Fibroblast of peridontal ligament (primary cell): ENCODE measurements at regions not wholly inside any gene's neighbourhood (a gene's known extent, or its start where the extent isn't known, plus 50 kb on each side); places are given as distances from the start of the nearest gene placed in this dataset.
A peak's percentile ranks its signal among the peaks of the same experiment; 100 is the strongest.
"Not testable (repeated sequence)": the region's sequence is repeated elsewhere in the genome, so short reads cannot be mapped to it uniquely, and the experiment has no call there.

ENCODE experiments used
- DNase-seq: peaks from one replicate; pipeline ENCODE4 v3.0.0-alpha.2; 2010; ENCODE audit errors: extremely low read depth

DNA sequence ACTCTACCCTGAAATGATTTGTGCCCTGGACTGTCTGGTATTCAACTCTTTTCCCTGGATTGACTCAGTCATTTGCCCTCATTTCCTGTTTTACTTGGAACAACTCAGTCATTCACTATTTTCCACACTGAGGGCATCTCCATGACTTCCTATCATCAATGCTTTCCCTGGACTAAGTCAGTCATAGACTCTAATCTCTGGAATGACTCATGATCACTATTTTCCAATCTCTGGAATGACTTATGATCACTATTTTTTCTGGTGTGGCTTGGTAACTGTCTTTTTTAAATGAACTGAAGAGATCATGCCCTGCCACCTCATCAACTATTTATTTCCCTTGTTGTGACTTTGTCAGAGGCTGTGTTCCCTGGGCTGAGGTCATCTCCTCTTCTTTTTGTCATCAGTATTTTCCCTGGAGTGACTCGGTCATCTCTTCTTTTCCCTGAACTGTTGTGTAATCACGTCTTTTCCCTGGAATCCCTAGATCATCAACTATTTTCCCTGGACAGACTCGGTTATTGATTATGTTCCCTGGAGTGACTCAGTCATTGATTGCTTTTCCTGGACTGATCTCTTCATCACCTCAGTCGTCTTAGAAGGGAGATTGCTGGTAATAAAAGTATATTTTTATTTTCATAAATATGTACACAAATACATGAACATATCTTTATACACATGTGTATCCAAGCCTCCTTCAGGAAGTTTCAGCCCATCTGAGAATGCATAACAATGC is 327.1 kb upstream of the VCX start:
- DNase-seq: no peak

DNA sequence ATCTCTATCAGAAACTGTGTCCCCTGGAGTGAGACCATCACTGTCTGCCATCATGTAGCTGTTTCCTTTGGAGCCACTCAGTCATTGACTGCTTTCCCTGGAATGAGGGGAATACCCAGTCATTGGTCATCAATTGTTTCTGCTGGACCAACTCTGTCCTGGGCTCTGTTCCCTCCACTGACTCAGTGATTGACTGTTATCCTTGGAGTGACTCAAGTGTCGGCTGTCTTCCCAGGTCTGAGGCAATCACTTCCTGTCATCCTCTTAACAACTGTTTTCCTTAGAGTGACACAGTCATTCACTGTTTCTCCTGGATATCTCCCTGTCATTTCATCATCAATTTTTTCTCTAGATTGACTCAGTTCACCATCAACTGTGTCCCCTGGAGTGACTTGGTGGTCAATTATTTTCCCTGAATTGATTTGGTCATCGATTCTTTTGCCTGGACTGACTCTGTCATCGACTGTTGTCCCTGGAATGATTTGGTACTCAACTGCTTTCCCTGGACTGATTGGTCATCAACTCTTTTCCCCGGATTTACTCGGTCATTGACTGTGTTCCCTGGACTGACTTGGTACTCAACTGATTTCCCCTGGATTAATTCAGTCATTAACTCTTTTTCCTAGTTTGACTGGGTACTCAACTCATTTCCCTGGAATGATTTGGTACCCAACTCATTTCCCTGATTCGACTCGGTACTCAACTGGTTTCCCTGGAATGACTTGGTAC is 327.9 kb upstream of the VCX start:
- no peak for DNase-seq

DNA sequence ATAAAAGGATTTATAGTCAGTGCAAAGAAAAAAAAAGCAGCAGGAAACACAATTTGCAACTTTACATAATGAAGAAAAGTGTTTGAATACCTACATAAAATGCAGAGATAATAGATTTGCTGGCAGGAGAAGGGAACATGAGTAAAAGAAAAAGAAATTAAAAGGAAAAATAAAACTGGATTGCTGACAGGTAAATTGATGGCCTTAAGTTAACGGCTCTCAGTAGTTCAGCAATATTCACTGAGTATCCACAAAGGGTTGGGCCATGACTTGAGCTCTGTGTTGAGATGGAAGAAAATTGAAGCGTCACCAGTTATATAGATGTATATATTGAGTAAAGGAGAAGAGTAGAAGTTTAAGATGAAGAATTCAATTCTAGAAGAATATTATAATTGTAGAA is 330.1 kb upstream of the VCX start:
- no peak for DNase-seq

DNA sequence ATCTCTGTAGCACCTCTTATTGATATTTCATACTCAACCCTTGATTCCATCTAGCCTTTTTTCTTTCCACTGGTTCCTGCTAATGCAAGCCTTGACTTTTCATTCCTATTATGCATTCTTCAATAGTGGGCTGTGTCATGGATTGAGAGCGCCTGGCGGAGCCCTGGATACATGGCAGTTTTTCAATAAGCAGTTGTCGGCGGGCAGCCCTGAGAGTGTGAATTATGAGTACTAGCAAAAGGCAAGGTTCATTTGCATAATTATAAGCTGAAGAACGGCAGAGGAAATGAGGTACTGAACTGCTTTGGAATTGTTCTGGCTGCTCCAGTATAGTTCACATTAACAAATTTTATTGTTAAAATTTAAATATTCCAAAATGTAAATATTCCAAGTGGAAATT is 339.7 kb upstream of the VCX start:
- DNase-seq: no peak

DNA sequence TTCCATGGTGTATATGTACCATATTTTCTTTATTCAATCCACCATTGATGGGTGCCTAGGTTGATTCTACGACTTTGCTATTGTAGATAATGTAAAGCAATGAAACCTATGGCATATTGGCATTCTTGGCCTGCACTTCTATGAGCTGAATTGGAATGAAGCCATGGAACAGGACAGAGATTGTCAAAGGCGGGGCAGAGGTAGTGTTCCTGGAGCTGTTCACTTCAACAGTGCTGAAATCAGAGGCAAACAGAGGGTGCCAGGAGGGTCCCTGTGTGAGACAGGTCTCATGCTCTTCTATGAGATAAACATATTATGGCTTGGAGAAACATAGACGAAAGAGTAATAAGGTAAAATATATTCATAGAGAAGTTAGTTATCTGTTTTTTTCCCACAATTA is 342.6 kb upstream of the VCX start:
- no peak for DNase-seq

GRCh38 chrX:7486505-7486904 is 338.6 kb upstream of the PUDP start:
- no peak for DNase-seq

DNA sequence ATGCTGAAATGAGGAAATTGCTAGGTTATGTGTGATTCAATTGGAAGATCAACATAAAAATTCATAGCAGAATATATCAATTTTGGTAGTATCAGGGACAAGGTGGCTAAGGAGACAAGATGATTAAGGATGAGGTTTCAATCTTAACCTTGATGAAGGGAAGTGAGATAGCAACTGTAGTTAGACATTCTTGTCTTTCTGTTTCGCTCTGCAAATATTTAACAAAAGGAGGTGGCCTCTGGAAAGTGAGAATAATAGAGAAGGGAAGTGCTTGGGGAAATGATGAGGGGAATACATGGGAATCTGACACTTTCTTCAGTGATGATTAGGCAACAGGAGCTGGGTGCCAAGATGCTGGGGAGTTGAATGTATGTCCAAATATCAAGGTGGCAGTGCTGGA is 337.1 kb upstream of the PUDP start:
- DNase-seq: no peak

- DNase-seq: no peak
Measured at GRCh38 chrX:7480721-7481120, 332.8 kb upstream of the PUDP start.

DNA sequence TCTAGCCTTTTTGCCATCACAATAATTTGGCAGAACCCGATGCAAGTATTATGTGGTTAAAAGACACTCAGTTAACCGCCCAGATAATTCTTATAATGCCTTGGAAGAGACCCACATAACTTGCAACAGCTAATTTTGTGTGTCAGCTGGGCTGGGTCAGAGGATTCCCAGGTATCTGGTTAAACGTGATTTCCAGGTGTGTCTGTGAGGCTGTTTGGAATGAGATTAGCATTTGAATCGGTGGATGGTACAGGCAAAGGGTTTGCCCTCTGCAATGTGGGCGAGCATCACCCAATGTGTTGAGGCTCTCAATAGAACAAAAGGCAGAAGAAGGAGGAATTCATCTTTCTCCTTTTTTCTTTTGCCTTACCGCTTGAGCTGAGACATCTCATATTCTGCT is 314.2 kb upstream of the PUDP start:
- DNase-seq: no peak

GRCh38 chrX:7461051-7461450 is 313.1 kb upstream of the PUDP start:
- not testable (repeated sequence) for DNase-seq

- DNase-seq: no peak
Measured at GRCh38 chrX:7447801-7448499, 300.0 kb upstream of the PUDP start.

DNA sequence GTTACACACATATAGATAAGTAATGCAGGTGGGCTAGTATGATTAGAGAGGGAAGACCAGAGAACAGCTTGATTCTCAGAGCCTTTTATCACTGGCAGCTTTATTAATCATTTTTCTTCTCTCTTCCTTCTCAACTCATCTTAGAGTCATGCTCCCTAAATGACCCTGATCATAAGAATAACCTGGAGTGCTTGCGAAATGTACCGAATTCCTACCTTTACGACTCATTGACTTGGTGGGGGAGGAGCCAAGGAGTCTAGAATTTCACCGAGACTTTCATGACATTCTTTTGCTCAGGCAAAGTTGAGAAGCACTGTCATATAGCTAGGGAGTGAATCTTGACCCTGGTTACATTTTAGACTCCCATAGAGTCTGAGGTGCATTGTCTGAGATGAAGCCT is 298.9 kb upstream of the PUDP start:
- DNase-seq: no peak

DNA sequence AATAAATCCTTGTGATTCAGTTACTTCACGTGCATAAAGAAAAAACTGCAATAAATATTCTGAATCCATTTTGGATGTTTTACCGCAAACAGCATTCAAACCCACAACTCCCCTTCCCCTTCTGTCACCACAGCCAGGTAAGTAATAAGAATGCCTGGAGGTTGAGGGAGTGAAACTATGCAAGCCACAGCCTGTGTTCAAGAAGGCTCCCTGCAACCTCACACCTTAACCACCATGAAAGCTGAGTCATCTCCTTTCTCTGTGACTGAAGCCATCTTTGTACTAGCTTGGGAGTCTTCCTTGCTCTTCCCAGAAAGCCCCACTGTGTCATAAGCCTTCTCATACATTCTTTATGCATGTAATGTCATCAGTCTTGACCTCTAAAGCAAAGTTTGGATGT is 297.0 kb upstream of the PUDP start:
- DNase-seq: no peak

DNA sequence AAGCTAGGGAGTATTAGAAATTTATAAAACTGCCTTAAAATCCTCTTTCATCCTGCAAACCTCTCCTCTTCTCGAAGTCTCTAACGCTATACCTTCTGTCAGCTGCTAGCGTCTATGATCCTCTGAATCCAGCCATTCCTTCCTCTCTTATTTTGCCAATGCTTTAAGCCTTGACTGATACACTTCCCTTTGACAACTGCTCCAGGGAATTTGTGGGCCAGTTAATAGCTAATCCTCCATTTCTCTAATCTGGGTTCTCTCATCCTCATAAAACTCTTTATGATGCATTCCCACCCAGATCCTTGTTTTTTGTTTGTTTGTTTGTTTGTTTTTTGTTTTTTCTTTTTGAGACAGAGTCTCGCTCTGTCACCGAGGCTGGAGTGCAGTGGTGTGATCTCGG is 293.6 kb upstream of the PUDP start:
- no peak for DNase-seq

DNA sequence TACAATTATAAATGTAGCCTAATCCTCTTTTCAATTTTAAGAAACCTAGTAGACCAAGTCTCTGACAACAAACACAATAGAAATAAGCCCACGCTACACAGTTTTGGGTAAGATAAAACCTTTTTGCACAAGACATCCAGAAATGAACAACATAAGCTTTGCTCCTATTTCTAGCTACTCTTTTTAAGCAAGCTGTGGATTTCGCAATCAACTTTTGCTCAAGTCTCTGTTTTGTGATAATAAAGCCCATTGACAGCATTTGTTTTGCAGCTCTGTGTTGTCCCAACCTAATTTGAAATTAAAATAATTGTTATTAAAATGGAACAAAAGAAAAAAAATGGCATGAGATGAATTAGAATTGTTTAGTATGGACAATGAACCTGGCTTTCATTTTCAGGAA is 287.9 kb upstream of the PUDP start:
- no peak for DNase-seq

GRCh38 chrX:7432901-7433300 is 284.9 kb upstream of the PUDP start:
- DNase-seq: no peak

DNA sequence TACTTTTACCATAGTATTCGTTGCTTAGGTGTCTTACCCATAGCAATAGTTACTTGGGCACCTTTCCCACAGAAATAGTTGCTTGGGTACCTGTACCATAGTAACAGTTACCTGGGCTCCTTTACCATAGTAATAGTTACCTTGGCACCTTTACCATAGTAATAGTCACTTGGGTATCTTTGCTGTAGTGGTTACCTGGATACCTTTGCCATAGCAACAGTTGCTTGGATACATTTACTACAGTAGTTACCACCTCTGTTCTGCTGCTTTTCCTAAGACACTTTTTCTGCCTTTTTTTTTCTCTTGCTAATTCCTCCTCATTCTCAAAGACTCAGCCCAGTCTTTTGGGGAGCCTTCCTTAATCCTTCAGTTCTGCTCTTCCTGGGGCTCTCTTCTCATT is 272.8 kb upstream of the PUDP start:
- DNase-seq: no peak

GRCh38 chrX:7414753-7415152 is 266.8 kb upstream of the PUDP start:
- DNase-seq: no peak

DNA sequence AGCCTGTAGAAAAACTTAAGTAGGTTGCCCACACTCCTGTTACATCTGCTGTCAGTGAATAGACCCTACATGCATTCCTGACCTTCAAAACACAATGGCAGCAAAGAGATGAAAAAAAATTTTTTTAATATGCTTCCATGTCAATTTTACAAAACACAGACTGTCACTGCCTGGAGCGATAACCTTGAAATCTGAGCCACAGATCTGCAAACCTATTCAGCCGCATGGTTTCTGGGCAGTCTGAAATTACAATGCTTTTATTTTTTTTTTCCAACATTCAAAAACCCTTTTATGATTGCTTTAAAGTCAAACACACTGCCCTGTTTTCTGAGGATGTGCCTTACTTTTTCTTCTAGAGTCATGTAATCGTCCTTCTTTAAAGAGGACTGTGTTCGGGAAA is 264.9 kb upstream of the PUDP start:
- DNase-seq: no peak

DNA sequence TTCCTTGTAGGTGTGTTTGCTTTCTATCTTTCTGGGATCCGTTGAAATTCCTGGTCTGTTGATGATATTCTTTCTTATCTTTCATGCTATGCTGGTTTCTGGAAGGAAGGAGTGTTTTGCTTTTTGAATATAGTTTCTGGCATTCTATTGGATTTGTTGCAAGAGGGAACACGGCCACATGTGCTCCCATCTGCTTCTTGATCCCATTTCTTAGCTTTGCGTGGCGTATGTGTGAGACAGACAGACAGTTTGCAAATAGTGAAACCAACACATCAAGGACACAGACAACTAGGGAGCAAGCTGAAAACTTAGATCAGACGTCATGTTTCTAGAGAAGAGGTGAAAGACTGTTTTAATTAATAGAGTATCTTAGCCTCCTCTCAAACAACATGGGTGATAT is 261.9 kb upstream of the PUDP start:
- no peak for DNase-seq

GRCh38 chrX:7399373-7399772 is 251.4 kb upstream of the PUDP start:
- no peak for DNase-seq

- no peak for DNase-seq
Measured at GRCh38 chrX:7390441-7390840, 242.5 kb upstream of the PUDP start.

DNA sequence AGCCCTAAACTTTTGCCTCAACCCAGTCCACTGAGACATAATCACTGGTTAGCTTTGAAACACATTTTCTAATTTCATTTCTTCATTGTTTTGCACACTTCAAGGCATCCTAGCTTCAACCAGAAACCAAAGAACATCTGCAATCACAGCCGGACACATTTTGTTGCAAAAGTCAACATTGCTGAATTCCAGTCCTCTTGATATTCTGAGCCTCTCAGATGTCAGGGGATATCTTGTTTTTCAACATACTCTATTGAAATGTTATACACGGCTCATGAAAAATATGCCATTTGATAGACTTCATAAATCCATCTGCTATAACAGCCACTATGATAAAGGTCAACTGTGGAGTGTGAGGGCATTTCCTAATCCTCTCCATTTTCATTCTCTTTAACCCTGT is 241.6 kb upstream of the PUDP start:
- peak; percentile 12 for DNase-seq
